ENCODE measurements at regions not wholly inside any gene's neighbourhood (a gene's known extent, or its start where the extent isn't known, plus 50 kb on each side); places are given as distances from the start of the nearest gene placed in this dataset.

- H3K27me3 ChIP-seq (ENCODE audit: control insufficient read depth, insufficient read depth, low read length) = peaks cover 8% of the 10 kb centered on the region; the same call in 1 of the 2 replicates
- peaks cover 9% of the 10 kb centered on the region for H3K4me1 ChIP-seq (ENCODE audit: control insufficient read depth, insufficient read depth, low read length)
- H3K36me3 ChIP-seq (ENCODE audit: control insufficient read depth, insufficient read depth, low read length) = no peaks in the 10 kb centered on the region
- H3K4me3 ChIP-seq (ENCODE audit: low read depth, low read length) = no peak overlapping the region
- no peak overlapping the region for H3K9ac ChIP-seq (ENCODE audit: low read length)
- no peaks in the 10 kb centered on the region for H3K9me3 ChIP-seq (ENCODE audit: control insufficient read depth, insufficient read depth, low read depth, low read length)
- H3K27ac ChIP-seq (ENCODE audit: low read depth, low read length) = no peak overlapping the region
These were observed 257.0 kb upstream of the CPHXL start for GRCh38 chr16:75983296-75983695.

GRCh38 chr16:75983741-75984381 is 257.6 kb upstream of the CPHXL start:
- H3K4me3 ChIP-seq (ENCODE audit: low read depth, low read length) = no peak overlapping the region

GRCh38 chr16:75987323-75987722 is 261.0 kb upstream of the CPHXL start:
- no peaks in the 10 kb centered on the region for H3K9me3 ChIP-seq (ENCODE audit: control insufficient read depth, insufficient read depth, low read depth, low read length)
- peaks cover 9% of the 10 kb centered on the region for H3K4me1 ChIP-seq (ENCODE audit: control insufficient read depth, insufficient read depth, low read length)
- H3K27ac ChIP-seq (ENCODE audit: low read depth, low read length) = no peak overlapping the region
- no peak overlapping the region for H3K9ac ChIP-seq (ENCODE audit: low read length)
- H3K27me3 ChIP-seq (ENCODE audit: control insufficient read depth, insufficient read depth, low read length) = peaks cover 8% of the 10 kb centered on the region; the same call in 1 of the 2 replicates
- no peaks in the 10 kb centered on the region for H3K36me3 ChIP-seq (ENCODE audit: control insufficient read depth, insufficient read depth, low read length)
- no peak overlapping the region for H3K4me3 ChIP-seq (ENCODE audit: low read depth, low read length)

More at GRCh38 chr16:75983741-75984381, 257.6 kb upstream of the CPHXL start:
- H3K4me1 ChIP-seq (ENCODE audit: control insufficient read depth, insufficient read depth, low read length) = peaks cover 9% of the 10 kb centered on the region
- H3K27me3 ChIP-seq (ENCODE audit: control insufficient read depth, insufficient read depth, low read length) = peaks cover 8% of the 10 kb centered on the region; the same call in 1 of the 2 replicates
- no peak overlapping the region for H3K9ac ChIP-seq (ENCODE audit: low read length)
- H3K9me3 ChIP-seq (ENCODE audit: control insufficient read depth, insufficient read depth, low read depth, low read length) = no peaks in the 10 kb centered on the region
- H3K27ac ChIP-seq (ENCODE audit: low read depth, low read length) = no peak overlapping the region
- H3K36me3 ChIP-seq (ENCODE audit: control insufficient read depth, insufficient read depth, low read length) = no peaks in the 10 kb centered on the region

- no peaks in the 10 kb centered on the region for H3K27me3 ChIP-seq (ENCODE audit: control insufficient read depth, insufficient read depth, low read length)
- no peaks in the 10 kb centered on the region for H3K4me1 ChIP-seq (ENCODE audit: control insufficient read depth, insufficient read depth, low read length)
- H3K36me3 ChIP-seq (ENCODE audit: control insufficient read depth, insufficient read depth, low read length) = no peaks in the 10 kb centered on the region
- no peak overlapping the region for H3K27ac ChIP-seq (ENCODE audit: low read depth, low read length)
- no peak overlapping the region for H3K9ac ChIP-seq (ENCODE audit: low read length)
- H3K4me3 ChIP-seq (ENCODE audit: low read depth, low read length) = no peak overlapping the region
- no peaks in the 10 kb centered on the region for H3K9me3 ChIP-seq (ENCODE audit: control insufficient read depth, insufficient read depth, low read depth, low read length)
These were observed 270.2 kb upstream of the CPHXL start for GRCh38 chr16:75996491-75996890.

- Histone ChIP-seq H3K27me3 (ENCODE audit: control insufficient read depth, insufficient read depth, low read length) (no peaks in the 10 kb centered on the region), H3K27ac (ENCODE audit: low read depth, low read length) (no peak overlapping the region), H3K9ac (ENCODE audit: low read length) (no peak overlapping the region), H3K4me1 (ENCODE audit: control insufficient read depth, insufficient read depth, low read length) (no peaks in the 10 kb centered on the region), H3K4me3 (ENCODE audit: low read depth, low read length) (no peak overlapping the region), H3K9me3 (ENCODE audit: control insufficient read depth, insufficient read depth, low read depth, low read length) (no peaks in the 10 kb centered on the region), H3K36me3 (ENCODE audit: control insufficient read depth, insufficient read depth, low read length) (no peaks in the 10 kb centered on the region)
These were observed 271.3 kb upstream of the CPHXL start for GRCh38 chr16:75997606-75998005.

- H3K27ac ChIP-seq (ENCODE audit: low read depth, low read length) = no peak overlapping the region
- H3K27me3 ChIP-seq (ENCODE audit: control insufficient read depth, insufficient read depth, low read length) = no peaks in the 10 kb centered on the region
- H3K4me1 ChIP-seq (ENCODE audit: control insufficient read depth, insufficient read depth, low read length) = no peaks in the 10 kb centered on the region
- H3K4me3 ChIP-seq (ENCODE audit: low read depth, low read length) = no peak overlapping the region
- no peaks in the 10 kb centered on the region for H3K9me3 ChIP-seq (ENCODE audit: control insufficient read depth, insufficient read depth, low read depth, low read length)
- no peak overlapping the region for H3K9ac ChIP-seq (ENCODE audit: low read length)
- H3K36me3 ChIP-seq (ENCODE audit: control insufficient read depth, insufficient read depth, low read length) = no peaks in the 10 kb centered on the region
These were observed 269.6 kb upstream of the CNTNAP4 start for GRCh38 chr16:76007645-76008044.

- 0 out of 2 replicates have a peak, but pooled peaks cover 5% of the 10 kb centered on the region for H3K9me3 ChIP-seq (ENCODE audit: control insufficient read depth, insufficient read depth, low read depth, low read length)
- H3K36me3 ChIP-seq (ENCODE audit: control insufficient read depth, insufficient read depth, low read length) = no peaks in the 10 kb centered on the region
- H3K9ac ChIP-seq (ENCODE audit: low read length) = no peak overlapping the region
- no peak overlapping the region for H3K27ac ChIP-seq (ENCODE audit: low read depth, low read length)
- H3K4me1 ChIP-seq (ENCODE audit: control insufficient read depth, insufficient read depth, low read length) = no peaks in the 10 kb centered on the region
- no peak overlapping the region for H3K4me3 ChIP-seq (ENCODE audit: low read depth, low read length)
- H3K27me3 ChIP-seq (ENCODE audit: control insufficient read depth, insufficient read depth, low read length) = no peaks in the 10 kb centered on the region
These were observed 253.4 kb upstream of the CNTNAP4 start for GRCh38 chr16:76023835-76024234.

- no peaks in the 10 kb centered on the region for H3K36me3 ChIP-seq (ENCODE audit: control insufficient read depth, insufficient read depth, low read length)
- no peaks in the 10 kb centered on the region for H3K27me3 ChIP-seq (ENCODE audit: control insufficient read depth, insufficient read depth, low read length)
- no peaks in the 10 kb centered on the region for H3K4me1 ChIP-seq (ENCODE audit: control insufficient read depth, insufficient read depth, low read length)
- H3K4me3 ChIP-seq (ENCODE audit: low read depth, low read length) = no peak overlapping the region
- peaks cover 72% of the 10 kb centered on the region for H3K9me3 ChIP-seq (ENCODE audit: control insufficient read depth, insufficient read depth, low read depth, low read length)
- no peak overlapping the region for H3K27ac ChIP-seq (ENCODE audit: low read depth, low read length)
- H3K9ac ChIP-seq (ENCODE audit: low read length) = no peak overlapping the region
These were observed 241.5 kb upstream of the CNTNAP4 start for GRCh38 chr16:76035689-76036088.

- H3K9me3 ChIP-seq (ENCODE audit: control insufficient read depth, insufficient read depth, low read depth, low read length) = peaks cover 57% of the 10 kb centered on the region
These were observed 239.1 kb upstream of the CNTNAP4 start for GRCh38 chr16:76038097-76038496.

GRCh38 chr16:76052725-76053124 is 224.5 kb upstream of the CNTNAP4 start:
- no peaks in the 10 kb centered on the region for H3K4me1 ChIP-seq (ENCODE audit: control insufficient read depth, insufficient read depth, low read length)
- H3K9me3 ChIP-seq (ENCODE audit: control insufficient read depth, insufficient read depth, low read depth, low read length) = no peaks in the 10 kb centered on the region

More at GRCh38 chr16:76038097-76038496, 239.1 kb upstream of the CNTNAP4 start:
- H3K27me3 ChIP-seq (ENCODE audit: control insufficient read depth, insufficient read depth, low read length) = no peaks in the 10 kb centered on the region
- no peak overlapping the region for H3K9ac ChIP-seq (ENCODE audit: low read length)
- H3K36me3 ChIP-seq (ENCODE audit: control insufficient read depth, insufficient read depth, low read length) = no peaks in the 10 kb centered on the region
- no peaks in the 10 kb centered on the region for H3K4me1 ChIP-seq (ENCODE audit: control insufficient read depth, insufficient read depth, low read length)
- H3K27ac ChIP-seq (ENCODE audit: low read depth, low read length) = no peak overlapping the region
- no peak overlapping the region for H3K4me3 ChIP-seq (ENCODE audit: low read depth, low read length)

GRCh38 chr16:76059186-76059585 is 218.0 kb upstream of the CNTNAP4 start:
- Histone ChIP-seq H3K27ac (ENCODE audit: low read depth, low read length) (no peak overlapping the region), H3K4me1 (ENCODE audit: control insufficient read depth, insufficient read depth, low read length) (no peaks in the 10 kb centered on the region), H3K36me3 (ENCODE audit: control insufficient read depth, insufficient read depth, low read length) (no peaks in the 10 kb centered on the region), H3K9ac (ENCODE audit: low read length) (no peak overlapping the region), H3K27me3 (ENCODE audit: control insufficient read depth, insufficient read depth, low read length) (no peaks in the 10 kb centered on the region; the same call in 1 of the 2 replicates), H3K9me3 (ENCODE audit: control insufficient read depth, insufficient read depth, low read depth, low read length) (no peaks in the 10 kb centered on the region), H3K4me3 (ENCODE audit: low read depth, low read length) (no peak overlapping the region)

More at GRCh38 chr16:76052725-76053124, 224.5 kb upstream of the CNTNAP4 start:
- no peak overlapping the region for H3K4me3 ChIP-seq (ENCODE audit: low read depth, low read length)
- no peak overlapping the region for H3K9ac ChIP-seq (ENCODE audit: low read length)
- H3K27me3 ChIP-seq (ENCODE audit: control insufficient read depth, insufficient read depth, low read length) = no peaks in the 10 kb centered on the region
- H3K27ac ChIP-seq (ENCODE audit: low read depth, low read length) = no peak overlapping the region
- no peaks in the 10 kb centered on the region for H3K36me3 ChIP-seq (ENCODE audit: control insufficient read depth, insufficient read depth, low read length)

All from HUES6 (cell line).